HFF-Myc (cell line): ENCODE measurements at regions not wholly inside any gene's neighbourhood (a gene's known extent, or its start where the extent isn't known, plus 50 kb on each side); places are given as distances from the start of the nearest gene placed in this dataset.

Experiments used
- DNase-seq: peaks from one replicate; pipeline ENCODE4 v3.0.0-alpha.2; 2011; ENCODE audit warnings: low read depth; ENCODE audit errors: extremely low read depth
- H3K4me3 ChIP-seq: replicated peaks from 2 replicates; pipeline ENCODE4 v1.5.1; 2011; ENCODE audit warnings: low read depth, mild to moderate bottlenecking, control low read depth, low read length
- CTCF ChIP-seq: IDR thresholded peaks from 2 replicates; pipeline ENCODE4 v1.5.1; 2012; ENCODE audit warnings: mild to moderate bottlenecking, low read depth, low read length, control low read depth; ENCODE audit errors: missing control alignments

- no peak for DNase-seq
- TF ChIP-seq CTCF = no peak
These were observed 473.4 kb downstream of the SOX6 start for GRCh38 chr11:15882876-15883454.

GRCh38 chr11:15883455-15883920 lies 472.9 kb downstream of the SOX6 start:
- no peak overlapping the region for H3K4me3 ChIP-seq
- DNase-seq = no peak
- TF ChIP-seq CTCF = no peak

More at GRCh38 chr11:15882876-15883454, 473.4 kb downstream of the SOX6 start:
- no peak overlapping the region for H3K4me3 ChIP-seq

- no peak overlapping the region for H3K4me3 ChIP-seq
- DNase-seq = no peak
- no peak for TF ChIP-seq CTCF
These were observed 472.2 kb downstream of the SOX6 start for GRCh38 chr11:15884141-15884540.

GRCh38 chr11:15884777-15885540 lies 471.4 kb downstream of the SOX6 start:
- no peak overlapping the region for H3K4me3 ChIP-seq
- DNase-seq = no peak
- TF ChIP-seq CTCF = no peak

- H3K4me3 ChIP-seq = no peak overlapping the region
- no peak for DNase-seq
- TF ChIP-seq CTCF = no peak
These were observed 470.5 kb downstream of the SOX6 start for GRCh38 chr11:15885854-15886253.

GRCh38 chr11:15886299-15886698 lies 470.0 kb downstream of the SOX6 start:
- no peak for DNase-seq
- no peak for TF ChIP-seq CTCF
- H3K4me3 ChIP-seq = no peak overlapping the region

- no peak for DNase-seq
- no peak for TF ChIP-seq CTCF
- H3K4me3 ChIP-seq = no peak overlapping the region
These were observed 469.5 kb downstream of the SOX6 start for GRCh38 chr11:15886866-15887265.
